NCI-H1436 (cell line): ENCODE measurements at regions not wholly inside any gene's neighbourhood (a gene's known extent, or its start where the extent isn't known, plus 50 kb on each side); places are given as distances from the start of the nearest gene placed in this dataset.
"Not testable (repeated sequence)": the region's sequence is repeated elsewhere in the genome, so short reads cannot be mapped to it uniquely, and the experiment has no call there.

ENCODE experiments used
- DNase-seq: peaks from one replicate; lab custom pipeline; 2025; lab: John Stamatoyannopoulos, UW

DNA sequence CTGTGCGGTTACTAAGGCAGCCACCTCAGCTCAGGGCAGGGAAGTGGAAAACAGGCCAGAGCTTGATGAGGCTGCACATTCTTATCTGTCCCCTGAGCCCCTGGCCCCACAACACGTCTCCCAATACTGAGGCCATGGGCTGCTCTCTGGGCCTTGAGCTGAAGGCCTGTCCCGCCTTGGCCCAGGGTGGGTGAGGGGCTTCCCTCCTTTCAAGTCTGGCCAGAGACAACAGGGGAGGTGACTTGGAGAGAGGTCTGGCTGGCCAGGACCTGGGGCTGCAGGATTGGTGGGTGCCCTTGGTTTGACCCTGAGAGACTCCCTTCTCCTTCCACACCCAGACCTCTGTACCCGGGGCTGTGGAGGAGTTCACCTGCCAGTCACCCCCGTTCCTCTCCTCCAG, 563.8 kb downstream of the PTPRU start:
- DNase-seq = no peak

DNA sequence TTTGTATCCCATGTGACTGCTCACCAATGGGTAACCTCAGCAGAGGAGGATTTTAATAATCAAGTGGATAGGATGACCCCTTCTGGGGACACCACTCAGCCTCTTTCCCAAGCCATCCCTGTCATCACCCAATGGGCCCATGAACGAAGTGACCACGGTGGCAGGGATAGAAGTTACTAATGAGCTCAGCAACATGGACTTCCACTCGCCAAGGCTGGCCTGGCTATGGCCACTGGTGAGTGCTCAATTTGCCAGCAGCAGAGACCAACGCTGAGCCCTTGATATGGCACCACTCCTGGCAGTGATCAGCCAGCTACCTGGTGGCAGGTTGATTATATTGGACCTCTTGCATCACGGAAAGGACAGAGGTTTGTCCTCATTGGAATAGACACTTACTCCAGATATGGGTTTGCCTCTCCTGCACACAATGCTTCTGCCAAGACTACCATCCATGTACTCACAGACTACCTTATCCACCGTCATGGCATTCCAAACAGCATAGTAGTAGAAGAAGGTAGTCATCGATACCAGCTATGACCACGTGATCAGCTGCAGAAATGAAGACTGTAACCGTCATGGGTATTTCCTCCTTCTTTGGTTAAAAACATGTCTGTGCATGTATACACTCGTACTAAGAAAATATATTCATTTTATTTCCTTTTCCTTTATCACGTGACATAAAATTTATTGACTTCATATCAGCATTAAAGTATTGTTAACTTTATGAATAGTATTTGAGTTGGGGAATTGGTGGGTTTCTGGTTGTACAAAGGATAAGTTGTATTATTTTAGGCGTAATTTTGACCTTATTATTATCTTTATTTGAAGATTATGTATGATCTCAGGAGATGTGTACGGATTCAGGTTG, 562.6 kb downstream of the PTPRU start:
- no peak for DNase-seq

DNA sequence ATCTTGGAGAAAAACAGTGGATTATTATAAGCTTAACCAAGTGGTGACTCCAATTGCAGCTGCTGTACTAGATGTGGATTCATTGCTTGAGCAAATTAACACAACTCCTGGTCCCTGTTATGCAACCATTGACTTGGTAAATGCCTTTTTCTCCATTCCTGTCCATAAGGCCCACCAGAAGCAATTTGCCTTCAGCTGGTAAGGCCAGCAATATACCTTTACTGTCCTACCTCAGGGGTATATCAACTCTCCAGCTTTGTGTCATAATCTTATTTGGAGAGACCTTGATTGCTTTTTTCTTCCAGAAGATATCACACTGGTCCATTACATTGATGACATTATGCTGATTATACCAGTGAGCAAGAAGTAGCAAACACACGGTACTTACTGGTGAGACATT, 560.8 kb downstream of the PTPRU start:
- DNase-seq = not testable (repeated sequence)

DNA sequence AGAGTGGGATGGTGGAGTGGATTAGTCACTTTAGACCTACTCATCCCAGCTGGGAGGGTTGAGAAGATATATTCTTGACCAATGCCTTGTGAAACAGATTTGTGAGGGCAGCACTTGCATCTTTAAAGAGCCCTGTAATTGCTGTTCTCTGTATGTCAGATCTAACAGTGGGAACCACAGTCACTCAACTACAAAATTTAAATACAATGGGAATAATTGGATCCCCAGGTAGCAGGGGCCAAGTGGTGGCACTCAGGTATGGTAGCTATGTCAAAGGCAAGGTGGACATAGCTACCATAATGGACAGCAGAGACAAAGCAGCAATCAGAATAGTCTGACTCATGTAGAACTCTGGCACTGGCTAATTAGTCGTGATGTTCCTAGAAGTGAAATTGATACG, 559.6 kb downstream of the PTPRU start:
- DNase-seq = not testable (repeated sequence)

DNA sequence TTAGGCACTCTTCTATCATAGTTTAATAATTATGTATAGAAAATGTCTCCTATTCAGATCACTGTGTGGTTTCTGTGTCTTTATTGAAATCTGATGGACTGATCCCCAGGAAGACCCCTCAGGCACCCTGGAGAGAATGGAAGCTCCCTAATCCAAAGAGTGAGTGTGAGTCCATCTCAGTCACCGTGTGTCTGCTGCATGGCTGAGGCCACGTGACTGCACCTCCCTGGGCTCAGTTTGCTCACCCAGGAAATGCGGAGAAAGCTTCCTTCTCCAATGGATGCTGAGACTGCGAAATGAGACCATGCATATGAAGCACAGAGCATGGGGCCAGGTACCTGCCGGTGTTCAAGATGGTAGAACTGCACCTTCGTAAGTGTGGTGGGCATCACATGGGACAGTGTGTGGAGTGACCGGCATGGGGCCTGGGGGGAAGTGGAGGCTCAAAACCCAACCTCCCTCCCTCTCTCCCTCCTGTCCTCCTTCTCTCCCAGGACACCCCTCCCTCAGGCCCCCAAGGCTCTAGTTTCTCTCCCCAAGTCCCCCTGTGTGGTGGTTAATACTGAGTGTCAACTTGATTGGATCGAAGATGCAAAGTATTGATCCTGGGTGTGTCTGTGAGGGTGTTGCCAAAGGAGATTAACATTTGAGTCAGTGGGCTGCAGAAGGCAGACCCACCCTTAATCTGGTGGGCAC, 557.5 kb downstream of the PTPRU start:
- DNase-seq = no peak

DNA sequence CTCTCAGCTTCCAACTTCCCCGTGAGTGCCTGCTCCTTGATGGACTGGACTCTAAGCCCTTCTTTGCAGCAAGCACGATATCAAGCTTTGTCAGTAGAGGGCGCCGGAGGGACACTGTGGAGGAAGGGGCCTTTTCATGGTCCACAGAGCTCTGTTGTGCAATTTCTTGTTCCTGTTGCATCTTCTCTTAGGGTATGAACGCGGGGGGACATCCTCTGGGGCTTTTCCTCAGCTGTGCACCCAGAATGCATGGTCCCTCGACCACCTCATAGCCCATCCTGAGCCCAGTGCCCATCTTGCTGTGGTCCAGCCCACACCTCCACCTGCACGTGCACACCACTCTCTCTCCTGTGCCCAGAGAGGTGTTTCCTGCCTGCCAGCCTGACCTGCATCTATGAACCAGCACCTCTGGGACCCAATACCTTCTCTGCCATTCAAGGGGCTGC, 556.8 kb downstream of the PTPRU start:
- peak; percentile 90 for DNase-seq

DNA sequence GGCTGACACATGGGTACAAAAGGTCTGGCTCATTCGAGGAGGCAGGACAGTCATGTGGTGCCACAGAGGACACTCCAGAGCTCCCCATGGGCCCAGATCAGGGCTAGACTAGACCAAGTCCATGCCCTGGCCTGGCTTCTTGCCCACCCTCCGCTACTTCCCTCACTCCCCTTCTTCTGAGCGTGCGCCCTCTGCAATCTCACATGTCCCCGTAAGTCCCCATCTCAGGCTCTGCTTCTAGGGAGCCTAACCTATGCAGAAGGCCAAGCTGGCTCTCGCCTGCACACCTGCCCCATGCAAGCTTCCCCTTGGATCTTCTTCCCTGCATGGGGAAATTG, 553.6 kb downstream of the PTPRU start:
- no peak for DNase-seq

DNA sequence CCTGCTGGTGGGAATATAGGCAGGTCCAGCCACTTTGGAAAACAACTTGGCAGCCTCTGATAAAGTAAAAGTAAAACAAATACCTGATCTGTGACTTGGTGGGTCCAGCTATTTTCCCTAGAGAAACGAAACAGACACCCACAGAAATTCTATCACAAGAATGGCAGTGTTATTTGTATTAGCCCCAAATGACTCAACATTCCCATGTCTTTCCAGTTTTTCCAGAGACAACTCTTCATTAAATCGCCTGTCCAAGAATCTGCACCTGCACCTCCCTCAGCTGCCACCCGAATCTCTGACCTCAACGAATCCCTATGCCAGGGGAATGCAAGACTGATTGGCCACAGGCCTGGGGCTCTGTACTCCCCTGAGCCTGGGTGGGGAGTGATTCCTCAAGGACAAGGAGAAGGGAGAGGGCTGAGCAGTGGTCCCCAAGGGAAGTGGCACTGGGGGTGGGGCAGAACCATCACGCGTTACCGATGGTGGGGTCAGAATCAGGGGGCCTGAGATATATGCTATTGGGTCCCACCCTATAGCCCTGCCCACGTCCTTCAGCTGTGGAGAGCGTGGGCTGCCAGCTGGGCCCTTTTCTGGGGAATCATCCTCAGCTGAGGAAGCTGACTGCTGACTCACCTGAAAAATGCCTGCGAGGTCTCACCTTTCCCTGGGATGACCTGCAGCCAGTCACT, 553.0 kb downstream of the PTPRU start:
- no peak for DNase-seq

DNA sequence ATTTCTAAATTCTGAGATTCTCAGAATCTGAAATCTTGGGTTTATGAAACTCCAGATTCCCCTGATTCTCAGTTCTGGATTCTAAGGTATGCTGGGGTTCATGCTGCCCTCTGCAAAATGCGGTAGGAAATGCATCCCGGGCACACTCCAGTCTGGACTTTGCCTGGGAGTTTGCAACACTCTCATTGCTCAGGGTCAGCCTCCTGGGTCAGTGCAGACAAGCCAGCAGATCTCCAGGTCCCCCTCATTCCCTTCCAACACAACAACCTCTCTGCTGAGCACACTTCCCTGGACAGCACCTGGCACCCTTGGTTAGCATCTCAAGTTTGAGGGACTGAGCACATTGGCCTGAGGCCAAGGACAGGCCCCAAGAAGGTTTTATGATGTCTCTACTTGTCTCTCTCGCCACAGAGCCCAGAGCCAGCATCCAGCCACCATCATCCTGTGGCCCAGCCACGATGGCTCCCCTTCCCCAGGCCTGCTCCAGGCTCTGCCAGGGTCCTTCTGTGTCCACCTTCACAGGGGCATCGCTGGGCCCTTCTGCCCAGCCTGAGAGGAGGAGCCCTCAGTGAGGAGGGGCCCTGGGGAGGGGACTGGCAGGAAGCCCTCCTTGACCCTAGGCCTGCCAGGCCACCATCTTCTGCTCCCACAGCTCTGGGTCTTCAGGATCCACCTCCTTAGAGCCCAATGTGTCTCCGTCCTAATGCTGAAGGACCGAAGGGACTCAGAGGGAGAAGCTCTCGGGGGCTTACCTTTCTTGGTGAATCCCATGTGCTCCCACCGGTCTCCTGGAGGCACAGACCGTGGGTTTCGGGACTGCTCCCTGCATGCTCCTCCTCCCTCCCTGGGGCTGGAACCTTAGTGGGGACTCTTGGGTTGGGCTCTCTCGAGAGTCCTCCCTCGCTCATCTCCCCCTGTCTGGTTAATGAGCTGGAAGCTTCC, 550.7 kb downstream of the PTPRU start:
- DNase-seq = no peak

DNA sequence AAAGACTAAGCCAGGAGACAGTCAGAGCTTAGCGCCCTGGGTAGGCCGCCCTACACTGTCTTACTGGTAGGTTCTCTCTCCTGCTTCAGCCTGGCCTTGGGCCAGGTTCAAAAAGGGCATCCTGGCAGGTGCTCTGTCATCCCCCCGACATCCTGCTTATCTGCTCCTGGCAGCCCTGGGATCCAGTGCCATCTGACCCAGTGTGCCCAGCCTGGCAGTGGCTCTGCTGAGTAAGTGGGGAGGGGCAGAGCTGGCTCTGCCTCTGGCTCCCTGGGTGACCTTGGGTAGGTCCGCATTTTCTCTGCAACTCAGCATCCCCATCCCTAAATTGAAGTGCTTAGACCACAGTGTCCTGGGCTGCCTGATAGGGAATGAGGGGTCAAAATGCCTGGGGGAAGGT, 549.9 kb downstream of the PTPRU start:
- no peak for DNase-seq

DNA sequence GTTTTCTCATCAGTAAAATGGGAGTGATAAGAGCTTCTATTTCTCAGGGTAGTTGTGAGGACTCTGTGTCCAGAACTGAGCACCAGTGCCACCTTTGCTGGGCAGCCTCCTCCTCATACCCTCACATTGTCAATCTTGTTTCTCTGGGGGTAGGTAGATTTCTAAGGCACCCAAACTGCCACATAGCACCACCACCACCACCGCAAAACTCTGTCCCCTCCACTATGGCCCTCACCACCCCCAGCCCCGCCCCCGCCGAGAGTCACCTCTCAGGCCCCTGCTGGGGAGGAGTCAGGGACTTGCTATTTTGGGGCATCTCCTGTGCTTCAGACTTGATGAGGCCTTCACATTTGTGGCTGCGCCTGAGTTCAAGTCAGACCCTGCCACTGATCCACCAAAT, 549.2 kb downstream of the PTPRU start:
- no peak for DNase-seq

DNA sequence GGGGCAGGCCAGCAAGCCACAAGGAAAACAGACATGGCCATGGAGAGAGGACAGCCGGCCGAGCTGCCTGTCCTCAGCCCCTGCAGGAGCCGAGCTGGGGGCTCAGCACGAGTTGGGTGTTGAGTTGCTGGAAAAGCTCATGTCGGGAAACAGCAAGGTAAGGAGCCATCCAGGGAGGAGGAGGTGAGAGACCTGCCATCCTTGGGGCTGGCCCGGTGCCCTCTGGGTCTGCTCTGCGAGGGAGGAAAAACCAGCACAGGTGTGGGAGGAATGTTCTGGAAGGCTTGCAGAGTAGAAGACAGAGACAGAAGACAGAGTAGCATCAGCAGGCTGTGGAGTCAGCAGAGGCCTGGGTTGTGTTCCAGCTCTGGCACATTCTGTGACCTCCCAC, 548.8 kb downstream of the PTPRU start:
- no peak for DNase-seq

DNA sequence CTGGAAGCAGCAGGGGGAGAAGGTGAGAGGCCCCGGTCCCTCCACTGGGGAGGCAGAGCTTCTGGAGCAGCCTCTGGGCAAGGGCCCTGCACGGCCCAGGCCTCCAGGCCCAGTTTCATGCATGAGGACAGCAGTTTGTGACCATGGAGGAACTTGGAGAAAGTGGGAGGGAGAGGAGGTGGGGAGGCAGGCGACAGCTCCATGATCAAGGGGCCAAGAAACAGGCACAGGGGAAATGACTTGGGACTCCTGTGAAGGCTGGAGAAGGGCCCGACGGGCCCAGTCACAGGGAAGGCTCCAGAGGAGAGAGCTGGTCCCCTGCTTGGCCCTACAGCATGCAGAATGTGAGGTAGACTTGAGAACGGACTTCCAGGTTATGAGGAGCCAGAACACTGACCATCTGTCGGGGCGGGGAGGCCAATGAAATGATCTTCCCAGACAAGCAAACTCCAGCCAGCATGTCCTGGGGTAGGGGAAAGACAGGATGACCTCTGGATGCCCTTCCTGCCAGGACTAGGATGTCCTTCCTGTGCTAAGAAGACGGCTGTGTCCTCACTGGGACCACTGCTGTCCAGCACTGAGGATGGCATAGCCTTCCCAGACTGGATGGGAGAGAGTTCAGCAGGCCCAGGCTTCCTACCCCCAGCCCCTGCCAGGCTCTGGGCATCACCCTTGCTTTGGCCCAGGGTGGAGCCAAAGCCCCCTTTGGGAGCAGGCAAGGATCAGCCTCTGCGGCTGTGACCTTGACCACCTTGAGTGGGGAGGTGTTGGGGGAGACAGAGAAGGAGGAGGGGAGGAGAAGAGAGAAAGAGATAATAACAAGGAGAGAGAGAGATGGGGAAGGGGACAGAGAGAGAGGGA, 548.2 kb downstream of the PTPRU start:
- DNase-seq = no peak

DNA sequence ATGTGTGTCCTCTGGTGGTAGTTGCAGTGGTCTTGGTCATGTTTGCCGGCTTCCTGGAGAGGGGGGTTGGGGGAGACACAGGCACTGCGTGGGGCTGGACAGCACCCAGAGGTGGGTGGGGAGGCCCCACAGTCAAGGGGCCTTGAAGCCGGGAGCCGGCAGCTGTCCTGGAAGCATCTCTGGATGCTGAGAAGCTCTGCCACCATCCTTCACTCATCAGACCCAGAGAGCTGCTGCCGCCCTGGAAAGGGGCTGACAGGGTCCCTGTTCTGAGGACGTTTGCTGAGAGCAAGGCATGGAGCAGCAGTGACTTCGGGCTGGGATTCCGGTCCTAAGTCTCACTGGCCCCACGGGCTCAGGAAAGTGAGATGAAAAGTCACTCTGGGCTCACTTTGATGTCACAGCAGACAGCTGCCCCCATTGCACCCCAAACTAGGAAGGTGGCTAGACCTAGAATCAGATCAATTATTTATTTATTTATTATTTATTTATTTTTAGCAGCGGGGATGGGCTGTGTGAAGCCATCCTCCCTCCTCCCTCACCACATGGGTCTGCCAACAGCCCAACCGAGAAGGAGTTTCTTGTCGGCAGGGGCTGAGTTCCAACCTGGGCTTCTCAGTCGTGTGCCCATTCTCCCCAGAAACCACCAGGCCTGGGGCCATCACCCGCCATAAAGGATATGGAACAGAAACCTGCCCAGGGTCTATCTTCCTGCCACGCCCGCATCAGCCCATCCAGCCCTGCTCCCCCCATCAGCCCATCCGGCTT, 547.4 kb downstream of the PTPRU start:
- DNase-seq = no peak

DNA sequence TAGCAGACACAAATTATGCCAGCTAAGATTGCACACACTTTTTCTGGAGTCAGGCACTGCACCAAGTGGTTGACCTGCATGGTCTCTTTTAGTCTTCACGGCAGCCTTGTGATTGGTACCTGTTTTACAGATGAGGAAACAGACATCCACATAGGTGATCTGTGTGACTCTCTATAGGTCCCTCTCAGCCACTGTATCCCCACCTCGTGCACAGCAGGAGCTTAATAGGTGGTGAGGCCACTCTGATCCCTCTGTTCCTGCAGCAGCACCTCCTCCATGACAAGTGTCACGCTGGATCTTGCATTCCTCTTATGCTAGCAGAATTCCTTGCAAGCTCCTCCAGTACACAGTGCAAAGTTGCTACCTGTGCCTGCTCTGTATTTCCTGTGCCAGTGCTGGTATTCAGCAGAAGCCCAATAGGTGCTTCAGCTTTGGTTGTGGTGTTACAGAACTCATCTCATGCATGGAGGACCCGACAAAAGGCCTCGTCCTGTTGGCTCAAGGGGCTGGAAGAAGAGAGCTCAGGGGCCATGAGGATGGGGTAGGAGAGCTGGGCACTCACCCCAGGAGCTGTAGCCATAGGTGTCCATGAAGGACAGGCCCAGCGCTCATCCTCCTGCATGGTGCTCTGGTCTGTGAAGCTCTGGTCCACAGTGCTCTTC, 546.7 kb downstream of the PTPRU start:
- no peak for DNase-seq

DNA sequence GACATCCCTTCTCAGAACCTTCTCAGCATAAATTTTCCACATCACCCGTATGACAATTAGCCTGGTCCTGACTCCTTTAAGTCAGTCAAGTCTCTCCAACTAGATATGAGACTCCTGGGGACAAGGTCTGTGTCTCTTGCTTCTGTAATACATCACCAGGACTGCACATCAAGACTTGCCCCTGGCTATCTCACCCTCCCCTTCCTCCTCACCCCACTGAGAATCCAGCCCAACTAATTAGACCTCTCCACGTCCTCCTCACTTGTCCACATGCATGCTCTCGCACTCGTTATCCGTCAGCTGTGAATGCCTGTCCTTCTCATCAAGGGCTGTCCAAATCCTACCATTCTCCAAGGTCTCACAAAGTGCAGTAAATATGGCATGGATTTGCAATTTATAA, 542.8 kb downstream of the PTPRU start:
- no peak for DNase-seq

DNA sequence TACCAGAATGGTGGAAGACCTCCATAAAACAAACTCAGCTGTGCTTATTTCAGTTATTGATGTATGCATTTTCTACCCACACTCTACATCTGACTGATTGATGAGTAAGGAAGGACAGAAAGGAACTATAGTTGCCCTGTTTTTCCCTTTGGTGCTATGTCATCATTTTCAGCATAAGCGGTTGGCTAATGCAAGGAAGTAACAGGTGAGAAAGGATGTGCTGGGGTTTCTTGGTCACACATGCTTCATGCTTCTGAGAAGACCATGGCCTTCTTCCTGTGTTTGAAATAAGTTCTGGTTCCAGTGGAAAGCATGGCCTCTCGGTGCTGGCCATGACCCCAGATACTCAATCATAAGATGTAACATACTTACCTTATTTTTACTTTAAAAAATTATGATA, 541.2 kb downstream of the PTPRU start:
- DNase-seq = no peak

DNA sequence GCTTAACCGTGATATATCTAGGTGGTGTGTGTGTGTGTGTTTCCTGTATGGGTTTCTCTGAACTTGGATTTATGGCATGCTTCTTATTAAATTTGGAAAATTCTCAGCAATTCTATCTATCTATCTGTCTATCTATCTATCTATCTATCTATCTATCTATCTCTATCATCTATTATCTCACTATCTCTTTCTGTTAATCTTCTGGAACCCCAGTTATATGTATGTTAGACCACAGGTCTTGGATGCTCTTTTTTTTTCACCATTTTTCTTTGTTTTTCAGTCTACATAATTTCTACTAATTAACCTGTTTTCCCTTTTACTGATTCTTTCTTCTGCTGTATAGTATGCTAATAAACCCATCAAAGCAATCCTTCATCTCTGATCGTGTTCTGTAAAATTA, 538.0 kb downstream of the PTPRU start:
- no peak for DNase-seq

DNA sequence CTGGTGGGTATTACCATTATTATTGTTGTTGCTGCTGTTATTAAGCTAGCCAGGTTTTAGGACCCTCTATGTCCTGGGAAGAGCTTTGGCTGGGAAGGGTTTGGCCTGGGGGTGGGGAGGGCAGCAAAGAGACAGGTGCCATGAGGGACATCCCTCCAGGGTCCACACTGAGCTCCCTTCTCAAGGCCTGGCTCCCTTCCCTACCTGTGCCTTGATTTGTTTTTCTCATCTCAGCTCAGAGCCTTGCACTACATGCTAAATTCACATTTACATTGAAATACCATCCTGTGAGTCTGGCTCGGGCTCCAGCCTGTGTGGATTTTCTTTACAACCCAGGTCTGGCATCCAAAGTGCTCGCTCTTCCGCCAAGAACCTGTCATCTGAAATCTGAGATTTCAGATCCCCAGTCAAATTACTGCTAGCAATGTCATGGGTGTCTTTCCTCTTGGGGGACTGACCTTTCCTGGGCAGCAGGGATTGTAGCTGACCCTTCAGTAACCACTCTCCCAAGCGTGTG, 536.3 kb downstream of the PTPRU start:
- no peak for DNase-seq
